ENCODE measurements at regions not wholly inside any gene's neighbourhood (a gene's known extent, or its start where the extent isn't known, plus 50 kb on each side); places are given as distances from the start of the nearest gene placed in this dataset.

DNA sequence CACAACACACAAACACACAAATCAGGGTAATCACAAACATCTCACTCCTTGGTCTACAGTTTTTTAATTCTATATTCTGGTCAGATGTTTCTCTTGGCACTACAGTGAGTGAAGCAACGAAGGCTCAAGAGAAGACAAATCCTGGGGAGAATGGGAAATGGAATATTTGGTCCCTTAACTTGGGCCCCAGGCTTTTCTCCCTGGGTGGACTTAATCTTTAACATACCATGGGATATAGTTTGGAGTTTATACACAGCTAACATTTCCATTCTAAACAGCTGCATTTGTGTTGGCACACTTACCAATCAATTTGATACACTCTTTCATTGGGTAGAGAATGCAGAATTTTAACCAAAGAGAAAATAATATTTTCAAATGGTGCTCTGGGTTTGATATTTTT lies 1132.6 kb upstream of the SLC10A2 start:
- POLR2A ChIA-PET = no interaction called here
- no TSS peak for BruUV-seq (replicated peaks)
- intact Hi-C loops (cut with micrococcal nuclease) = no loop called here
- Histone ChIP-seq H3K27me3 (ENCODE audit: insufficient read depth, low read length) (no peaks in the 10 kb centered on the region), H3K4me2 (ENCODE audit: low read length) (no peak overlapping the region), H3K79me2 (ENCODE audit: insufficient read depth, low read length) (no peaks in the 10 kb centered on the region), H3K36me3 (ENCODE audit: control insufficient read depth in 1 of 2, insufficient read depth in 2 of 2, low read length in 2 of 2) (no peaks in the 10 kb centered on the region), H2AFZ (ENCODE audit: low read depth, low read length, poor library complexity, severe bottlenecking) (no peak overlapping the region), H3K27ac (ENCODE audit: low read depth, low read length) (no peak overlapping the region), H3K9me3 (ENCODE audit: control insufficient read depth in 1 of 2, insufficient read depth in 1 of 2, low read depth in 1 of 2, low read length in 2 of 2) (no peaks in the 10 kb centered on the region), H3K9ac (ENCODE audit: low read length) (no peak overlapping the region), H3K9me2 (ENCODE audit: insufficient read depth) (no peaks in the 10 kb centered on the region), H4K20me1 (ENCODE audit: insufficient read depth) (no peaks in the 10 kb centered on the region), H3K4me3 (replicated peaks in 1 of 2; ENCODE audit: low read depth in 1 of 2, low read length in 2 of 2) (no peak overlapping the region), H3K4me1 (ENCODE audit: control insufficient read depth in 1 of 2, insufficient read depth in 2 of 2, low read length in 2 of 2) (no peaks in the 10 kb centered on the region)
- RAD21 ChIA-PET (ENCODE audit: low non-redundant PET in 1 of 2, low total read pairs in 2 of 2, uncharacterized antibody in 2 of 2, unreplicated experiment in 2 of 2) = no interaction called here
- no peak for DNase-seq (ENCODE audit: low read depth, low spot score)
- CTCF ChIA-PET = no interaction called here
- no peak for ATAC-seq
- TF ChIP-seq CBX3 (IDR thresholded peaks at IDR 0.05; ENCODE audit: low read depth) (no peak), TCF7L2 (IDR thresholded peaks at IDR 0.05; ENCODE audit: borderline replicate concordance, extremely low read depth, insufficient read depth, insufficient read length) (no peak), ZBTB33 (IDR thresholded peaks at IDR 0.05; ENCODE audit: extremely low read depth, insufficient replicate concordance, low read length) (no peak)
- TF ChIP-seq, protein P1, sequence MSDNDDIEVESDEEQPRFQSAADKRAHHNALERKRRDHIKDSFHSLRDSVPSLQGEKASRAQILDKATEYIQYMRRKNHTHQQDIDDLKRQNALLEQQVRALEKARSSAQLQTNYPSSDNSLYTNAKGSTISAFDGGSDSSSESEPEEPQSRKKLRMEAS (IDR thresholded peaks at IDR 0.05) = no peak

DNA sequence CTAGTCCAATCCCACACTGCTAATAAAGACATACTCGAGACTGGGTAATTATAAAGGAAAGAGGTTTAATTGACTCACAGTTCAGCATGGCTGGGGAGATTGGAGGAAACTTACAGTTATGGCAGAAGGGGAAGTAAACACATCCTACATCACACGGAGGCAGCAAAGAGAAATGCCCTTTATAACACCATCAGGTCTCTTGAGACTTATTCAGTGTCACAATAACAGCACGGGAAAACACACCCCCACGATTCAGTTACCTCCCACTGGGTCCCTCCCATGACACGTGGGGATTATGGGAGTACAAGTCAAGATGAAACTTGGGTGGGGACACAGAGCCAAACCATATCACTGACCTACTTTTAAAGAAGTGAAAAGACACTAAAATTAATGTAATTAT lies 1130.4 kb upstream of the SLC10A2 start:
- no peaks in the 10 kb centered on the region for H4K20me1 ChIP-seq (ENCODE audit: insufficient read depth)
- H3K79me2 ChIP-seq (ENCODE audit: insufficient read depth, low read length) = no peaks in the 10 kb centered on the region
- CTCF ChIA-PET = no interaction called here
- H3K4me2 ChIP-seq (ENCODE audit: low read length) = no peak overlapping the region
- intact Hi-C loops (cut with micrococcal nuclease) = no loop called here
- TF ChIP-seq POLR2A (IDR thresholded peaks at IDR 0.05; ENCODE audit: borderline replicate concordance, extremely low read depth, insufficient read depth, insufficient read length) = no peak
- H3K4me3 ChIP-seq (replicated peaks in 1 of 2; ENCODE audit: low read depth in 1 of 2, low read length in 2 of 2) = no peak overlapping the region
- H3K9me3 ChIP-seq (ENCODE audit: control insufficient read depth in 1 of 2, insufficient read depth in 1 of 2, low read depth in 1 of 2, low read length in 2 of 2) = no peaks in the 10 kb centered on the region
- no TSS peak for BruUV-seq (replicated peaks)
- H3K27ac ChIP-seq (ENCODE audit: low read depth, low read length) = no peak overlapping the region
- no peak overlapping the region for H2AFZ ChIP-seq (ENCODE audit: low read depth, low read length, poor library complexity, severe bottlenecking)
- POLR2A ChIA-PET = no interaction called here
- H3K9me2 ChIP-seq (ENCODE audit: insufficient read depth) = no peaks in the 10 kb centered on the region
- DNase-seq (ENCODE audit: low read depth, low spot score) (no peak), ATAC-seq (no peak)
- no peaks in the 10 kb centered on the region for H3K27me3 ChIP-seq (ENCODE audit: insufficient read depth, low read length)
- H3K9ac ChIP-seq (ENCODE audit: low read length) = no peak overlapping the region
- RAD21 ChIA-PET (ENCODE audit: low non-redundant PET in 1 of 2, low total read pairs in 2 of 2, uncharacterized antibody in 2 of 2, unreplicated experiment in 2 of 2) = no interaction called here
- no peaks in the 10 kb centered on the region for H3K36me3 ChIP-seq (ENCODE audit: control insufficient read depth in 1 of 2, insufficient read depth in 2 of 2, low read length in 2 of 2)
- H3K4me1 ChIP-seq (ENCODE audit: control insufficient read depth in 1 of 2, insufficient read depth in 2 of 2, low read length in 2 of 2) = no peaks in the 10 kb centered on the region

Data from HCT116 (cell line).